ENCODE measurements at regions not wholly inside any gene's neighbourhood (a gene's known extent, or its start where the extent isn't known, plus 50 kb on each side); places are given as distances from the start of the nearest gene placed in this dataset.
A peak's percentile ranks its signal among the peaks of the same experiment; 100 is the strongest.

DNA sequence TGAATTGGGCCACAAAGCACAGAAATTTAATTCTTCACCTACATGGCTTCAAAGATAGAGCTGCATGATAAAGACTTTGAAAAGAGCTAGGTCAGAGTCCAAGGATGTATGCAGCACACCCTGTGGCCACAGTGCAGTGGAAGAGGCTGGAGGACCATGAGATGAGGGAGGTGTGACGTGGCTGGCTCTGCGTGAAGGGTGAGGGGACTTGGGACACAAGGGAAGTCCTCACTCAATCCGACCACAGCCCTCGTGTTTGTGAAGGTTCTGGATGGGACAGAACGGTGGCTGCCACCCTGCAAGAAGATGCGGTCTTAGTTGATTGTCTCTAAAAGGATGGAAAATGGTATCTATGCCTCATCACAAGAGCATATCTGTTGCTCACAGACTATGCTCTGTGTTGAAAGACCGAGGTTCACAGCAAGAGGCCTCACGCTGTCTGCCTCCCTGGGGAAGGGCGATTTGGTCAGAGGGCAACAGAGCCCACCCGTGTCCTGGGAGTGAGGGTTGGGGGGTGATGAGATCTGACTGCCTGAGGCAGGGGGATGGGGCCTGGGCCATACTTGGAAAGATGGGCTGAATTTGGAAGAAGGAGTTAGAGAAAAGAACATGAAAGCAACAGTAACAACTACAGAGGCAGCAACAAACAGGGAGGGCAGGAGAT is 174.4 kb upstream of the SHH start (continued):
- TF ChIP-seq ZBTB49 (CRISPR knock-in tag; IDR thresholded peaks at IDR 0.05; ENCODE audit: borderline replicate concordance) (no peak), ZNF501 (CRISPR knock-in tag; IDR thresholded peaks at IDR 0.05) (no peak), DNMT3B (CRISPR knock-in tag; conservative IDR thresholded peaks at IDR 0.05) (no peak), MLLT10 (CRISPR knock-in tag; IDR thresholded peaks at IDR 0.05) (no peak), IKZF5 (CRISPR knock-in tag; IDR thresholded peaks at IDR 0.05) (no peak), MATR3 (CRISPR knock-in tag; IDR thresholded peaks at IDR 0.05) (no peak)

DNA sequence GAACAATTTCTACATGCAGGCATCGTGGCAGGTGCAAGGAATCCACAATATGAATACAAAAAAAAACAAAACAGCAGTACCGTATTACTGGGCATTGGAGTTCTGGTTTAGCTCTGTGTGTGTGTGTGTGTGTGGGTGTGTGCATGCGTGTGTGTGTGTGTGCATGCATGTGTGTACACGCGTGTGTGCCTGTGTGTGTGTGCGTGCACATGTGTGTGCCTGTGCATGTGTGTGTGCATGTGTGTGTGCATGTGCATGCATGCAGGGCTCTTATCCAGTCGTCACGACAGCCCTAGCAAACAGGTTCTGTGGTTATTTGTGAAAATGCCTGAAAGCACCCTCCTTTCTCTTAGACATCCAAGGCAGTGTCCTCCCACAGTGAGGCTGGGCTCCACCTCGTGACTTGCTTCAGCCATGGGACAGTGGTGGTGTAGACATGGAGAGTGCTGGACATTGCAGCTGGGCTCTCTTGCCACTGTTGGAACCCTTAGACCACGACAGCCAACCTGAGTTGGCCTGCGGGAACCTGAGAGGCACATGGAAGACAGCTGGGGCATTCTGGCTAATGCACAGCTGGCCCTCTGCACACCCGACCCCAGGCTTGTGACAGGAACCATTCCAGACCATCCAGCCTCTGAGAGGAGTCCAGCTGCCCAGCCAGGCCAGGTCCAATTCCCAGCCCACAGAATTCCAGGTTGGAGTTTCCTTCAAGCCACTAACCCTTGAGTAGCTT is 173.4 kb upstream of the SHH start:
- ChIA-PET POLR2A (no interaction called here), CTCF (ENCODE audit: low intra/inter-chr PET ratio, low total read pairs) (no interaction called here)
- no peaks in the 10 kb centered on the region for H4K20me1 ChIP-seq (ENCODE audit: insufficient read depth, low read length)
- no peak overlapping the region for H3K4me2 ChIP-seq (ENCODE audit: low read depth, low read length)
- no peak overlapping the region for H3K4me3 ChIP-seq (replicated peaks in 1 of 3; ENCODE audit: insufficient read depth in 1 of 3, low read depth in 2 of 3, low read length in 3 of 3)
- TF ChIP-seq MNT (IDR thresholded peaks at IDR 0.05) (peak; percentile 83), AHR (CRISPR knock-in tag; IDR thresholded peaks at IDR 0.05) (no peak)
- intact Hi-C loops (cut with micrococcal nuclease; ENCODE audit: unreplicated experiment) (no loop called here), in situ Hi-C loops (cut with HindIII; ENCODE audit: extremely low pct_ligation_motif_present, low pct_unique_long_range_greater_than_20kb) (no loop called here)
- FAIRE-seq (no peak), ATAC-seq (no peak), DNase-seq (ENCODE audit: low spot score) (no peak)
- H3K9ac ChIP-seq (ENCODE audit: insufficient read depth, low read depth, low read length), result no peak overlapping the region
- H3K9me3 ChIP-seq (ENCODE audit: low read length), result no peaks in the 10 kb centered on the region
- WGBS (ENCODE audit: low lambda C conversion rate), result 40% methylated on average over 6 of the region's 12 CpGs
- no TSS peak for BruUV-seq (replicated peaks)
- peaks cover 12 to 55% of the 10 kb centered on the region in 2 experiments; a peak in 4 of 5 replicates for H3K27me3 ChIP-seq (ENCODE audit: control insufficient read depth in 1 of 2, insufficient read depth in 2 of 2, low read length in 2 of 2)
- H3K79me2 ChIP-seq (ENCODE audit: insufficient read depth, low read length), result no peaks in the 10 kb centered on the region
- no peak overlapping the region for H2AFZ ChIP-seq (ENCODE audit: low read length)
- H3K36me3 ChIP-seq (replicated peaks in 1 of 2; ENCODE audit: control insufficient read depth in 1 of 2, insufficient read depth in 2 of 2, low read length in 2 of 2), result no peaks in the 10 kb centered on the region
- no peaks in the 10 kb centered on the region for H3K4me1 ChIP-seq (ENCODE audit: insufficient read depth, low read length)
- no peak overlapping the region for H3K27ac ChIP-seq (ENCODE audit: extremely low read length, insufficient read depth, low read length)

Data from HepG2 (cell line).